Muscle layer of colon (tissue), 2 donors: ENCODE measurements at regions not wholly inside any gene's neighbourhood (a gene's known extent, or its start where the extent isn't known, plus 50 kb on each side); places are given as distances from the start of the nearest gene placed in this dataset.
"Not testable (repeated sequence)": the region's sequence is repeated elsewhere in the genome, so short reads cannot be mapped to it uniquely, and the experiment has no call there.

Experiments
- H3K27ac ChIP-seq: one replicate; pipeline ENCODE4 v1.7.0; 2013; ENCODE audit warnings: low read depth, mild to moderate bottlenecking, low read length, moderate library complexity
- H3K27me3 ChIP-seq, 2 donors: one replicate each; pipeline ENCODE4 v1.7.0; 2013; ENCODE audit warnings: low read length in 2 of 2, mild to moderate bottlenecking in 2 of 2; ENCODE audit not compliant: insufficient read depth in 2 of 2, control insufficient read depth in 1 of 2
- H3K36me3 ChIP-seq: one replicate; pipeline ENCODE4 v1.7.0; 2013; ENCODE audit warnings: mild to moderate bottlenecking, low read length; ENCODE audit not compliant: insufficient read depth
- H3K4me1 ChIP-seq: one replicate; pipeline ENCODE4 v1.7.0; 2013; ENCODE audit warnings: mild to moderate bottlenecking, low read length; ENCODE audit not compliant: insufficient read depth
- H3K4me3 ChIP-seq, 2 donors: one replicate each; pipeline ENCODE4 v1.7.0; 2013; ENCODE audit warnings: low read length in 2 of 2, low read depth in 1 of 2, mild to moderate bottlenecking in 1 of 2, moderate library complexity in 1 of 2
- H3K9ac ChIP-seq: one replicate; pipeline ENCODE4 v1.7.0; 2013; ENCODE audit warnings: low read length
- H3K9me3 ChIP-seq: one replicate; pipeline ENCODE4 v1.7.0; 2013; ENCODE audit warnings: mild to moderate bottlenecking, low read length
- donor health status: abdominal sarcoma.
- donor health status: Adenocarcinoma of cecum.

DNA sequence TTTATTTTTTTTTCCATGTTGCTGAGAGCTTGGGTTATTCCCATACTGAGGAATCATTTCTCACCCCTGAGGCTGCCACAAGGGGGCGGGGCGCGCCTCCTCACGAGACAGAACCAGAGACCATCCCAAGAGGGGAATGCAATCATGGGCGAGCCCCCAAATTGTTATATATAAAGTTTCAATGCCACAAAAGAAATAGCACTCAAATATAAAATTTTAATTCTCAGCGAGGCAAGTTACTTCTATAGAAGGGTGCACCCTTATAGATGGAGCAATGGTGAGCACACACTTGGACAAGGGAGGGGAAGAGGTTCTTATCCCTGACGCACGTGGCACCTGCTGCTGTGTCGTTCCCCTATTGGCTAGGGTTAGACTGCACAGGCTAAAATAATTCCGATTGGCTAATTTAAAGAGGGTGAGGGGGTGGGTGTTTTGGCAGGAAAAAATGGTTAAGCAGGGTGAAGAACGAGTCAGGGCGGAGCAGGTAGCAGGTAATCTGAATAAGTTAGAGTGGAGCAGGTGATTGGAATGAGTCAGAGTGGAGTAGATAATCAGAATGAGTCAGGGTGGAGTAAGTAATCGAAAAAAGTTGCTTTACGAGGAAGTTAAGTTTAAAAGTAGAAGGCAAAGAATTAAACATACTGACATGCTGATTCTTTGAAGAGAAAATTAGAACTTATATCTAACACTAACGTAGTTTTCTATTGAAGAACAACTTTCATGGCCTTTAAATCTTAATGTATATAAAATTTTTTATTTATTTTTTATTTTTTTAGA, 177.5 kb downstream of the MTCL1 start:
- Histone ChIP-seq H3K36me3 (no peaks in the 10 kb centered on the region), H3K27me3 (no peaks in the 10 kb centered on the region), H3K9me3 (no peaks in the 10 kb centered on the region), H3K27ac (no peak overlapping the region), H3K4me3 (no peak overlapping the region), H3K4me1 (no peaks in the 10 kb centered on the region), H3K9ac (no peak overlapping the region)

DNA sequence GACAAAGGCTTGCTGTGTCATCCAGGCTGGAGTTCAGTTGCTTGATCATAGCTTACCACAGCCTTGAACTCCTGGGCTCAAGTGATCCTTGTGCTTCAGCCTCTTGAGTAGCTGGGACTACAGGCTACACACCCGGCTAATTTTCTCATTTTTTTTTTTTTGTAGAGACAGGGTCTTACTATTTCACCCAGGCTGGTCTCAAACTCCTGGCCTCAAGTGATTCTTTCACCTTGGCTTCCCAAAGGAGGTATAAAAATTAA, 178.0 kb downstream of the MTCL1 start:
- Histone ChIP-seq H3K36me3 (no peaks in the 10 kb centered on the region), H3K9ac (no peak overlapping the region), H3K4me3 (no peak overlapping the region), H3K27ac (no peak overlapping the region), H3K9me3 (no peaks in the 10 kb centered on the region), H3K4me1 (no peaks in the 10 kb centered on the region), H3K27me3 (no peaks in the 10 kb centered on the region)

DNA sequence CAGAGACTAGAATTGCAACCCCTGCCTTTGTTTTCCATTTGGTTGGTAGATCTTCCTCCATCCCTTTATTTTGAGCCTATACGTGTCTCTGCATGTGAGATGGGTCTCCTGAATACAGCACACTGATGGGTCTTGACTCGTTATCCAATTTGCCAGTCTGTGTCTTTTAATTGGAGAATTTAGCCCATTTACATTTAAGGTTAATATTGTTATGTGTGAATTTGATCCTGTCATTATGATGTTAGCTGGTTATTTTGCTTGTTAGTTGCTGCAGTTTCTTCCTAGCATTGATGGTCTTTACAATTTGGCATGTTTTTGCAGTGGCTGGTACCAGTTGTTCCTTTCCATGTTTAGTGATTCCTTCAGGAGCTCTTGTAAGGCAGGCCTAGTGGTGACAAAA, 182.5 kb downstream of the MTCL1 start:
- not testable (repeated sequence) for H3K36me3 ChIP-seq

DNA sequence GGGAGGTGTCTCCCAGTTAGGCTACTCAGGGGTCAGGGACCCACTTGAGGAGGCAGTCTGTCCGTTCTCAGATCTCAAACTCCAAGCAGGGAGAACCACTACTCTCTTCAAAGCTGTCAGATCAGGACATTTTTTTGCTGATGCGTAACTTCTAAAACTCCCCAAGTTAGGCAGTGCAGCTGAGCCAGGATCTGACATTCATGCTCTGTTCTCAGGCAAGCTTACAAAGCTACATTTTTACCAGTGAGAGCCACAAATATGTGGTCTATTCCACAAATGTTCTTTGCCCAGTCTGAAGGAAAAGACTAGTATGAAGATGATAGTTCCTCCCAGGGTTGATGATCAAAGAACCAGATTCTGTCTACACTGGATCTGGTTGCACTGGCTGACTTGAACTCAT, 184.1 kb downstream of the MTCL1 start:
- Histone ChIP-seq H3K27me3 (no peaks in the 10 kb centered on the region), H3K4me3 (no peak overlapping the region), H3K27ac (no peak overlapping the region), H3K9me3 (no peaks in the 10 kb centered on the region), H3K9ac (no peak overlapping the region), H3K36me3 (no peaks in the 10 kb centered on the region), H3K4me1 (peaks cover 10% of the 10 kb centered on the region)

More for the DNA sequence above, 182.5 kb downstream of the MTCL1 start:
- not testable (repeated sequence) for H3K9ac ChIP-seq, H3K4me1 ChIP-seq, H3K27ac ChIP-seq, H3K27me3 ChIP-seq, H3K9me3 ChIP-seq, H3K4me3 ChIP-seq

DNA sequence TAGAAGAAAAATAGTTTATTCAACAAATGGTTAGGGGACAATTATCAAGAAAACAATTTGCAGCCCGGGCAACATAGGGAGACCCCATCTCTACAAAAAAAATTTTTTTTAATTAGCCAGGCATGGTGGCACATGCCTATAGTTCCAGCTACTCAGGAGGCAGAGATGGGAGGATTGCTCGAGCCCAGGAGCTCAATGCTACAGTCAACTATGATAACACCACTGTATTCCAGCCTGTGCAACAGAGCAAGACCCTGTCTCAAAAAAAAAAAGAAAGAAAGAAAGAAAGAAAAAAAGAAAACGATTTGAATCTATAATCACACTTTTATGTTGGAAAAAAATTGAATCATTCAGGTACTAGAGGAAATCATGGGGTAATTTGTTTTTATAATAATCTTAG, 185.1 kb downstream of the MTCL1 start:
- H3K27me3 ChIP-seq, H3K4me3 ChIP-seq, H3K36me3 ChIP-seq, H3K9me3 ChIP-seq, H3K9ac ChIP-seq, H3K27ac ChIP-seq: not testable (repeated sequence)
- peaks cover 10% of the 10 kb centered on the region for H3K4me1 ChIP-seq

DNA sequence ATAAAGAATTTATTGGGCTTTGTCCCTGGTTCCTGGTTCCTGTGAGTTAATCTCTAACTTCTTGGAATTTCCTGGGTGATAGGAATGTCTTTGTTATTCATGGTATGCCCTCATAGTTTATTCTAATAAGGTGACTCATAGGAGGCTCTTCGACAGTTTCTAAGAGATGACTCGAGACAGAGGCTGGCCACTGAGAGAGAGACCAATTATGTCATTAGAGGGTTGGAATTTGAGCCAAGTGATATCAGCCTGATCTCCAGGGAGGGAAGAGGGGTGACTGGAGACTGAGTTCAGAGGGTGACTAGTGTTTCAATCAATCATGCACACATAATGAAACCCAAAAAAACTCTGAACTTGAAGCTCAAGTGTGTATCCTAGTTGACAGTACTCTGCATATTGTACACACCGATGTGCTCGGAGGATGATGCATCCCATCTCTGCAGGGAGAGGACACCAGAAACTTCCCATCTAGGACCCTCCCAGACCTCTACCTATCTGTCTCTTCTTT, 185.7 kb downstream of the MTCL1 start:
- Histone ChIP-seq H3K4me3 (no peak overlapping the region), H3K27ac (no peak overlapping the region), H3K4me1 (peaks cover 10% of the 10 kb centered on the region), H3K36me3 (no peaks in the 10 kb centered on the region), H3K9me3 (no peaks in the 10 kb centered on the region), H3K9ac (no peak overlapping the region), H3K27me3 (no peaks in the 10 kb centered on the region)

DNA sequence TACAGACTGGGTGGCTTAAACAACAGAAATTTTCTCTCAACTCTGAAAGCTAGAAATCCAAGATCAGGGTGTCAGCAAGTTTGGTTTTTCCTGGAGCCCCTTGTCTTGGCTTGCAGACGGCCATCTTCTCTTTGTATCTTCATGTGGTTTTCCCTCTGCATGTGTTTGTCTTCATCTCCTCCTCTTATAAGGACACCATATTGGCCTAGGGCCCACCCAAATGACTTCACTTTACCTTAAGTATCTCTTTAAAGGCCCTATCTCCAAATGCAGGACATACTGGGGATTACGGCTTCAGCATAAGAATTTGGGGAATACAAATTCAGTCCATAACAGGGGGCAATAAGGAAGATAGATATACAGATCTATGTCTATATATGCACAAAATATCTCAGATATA, 187.9 kb downstream of the MTCL1 start:
- Histone ChIP-seq H3K4me1 (peaks cover 10% of the 10 kb centered on the region), H3K36me3 (no peaks in the 10 kb centered on the region), H3K9ac (no peak overlapping the region), H3K27me3 (no peaks in the 10 kb centered on the region), H3K4me3 (no peak overlapping the region), H3K27ac (no peak overlapping the region), H3K9me3 (no peaks in the 10 kb centered on the region)

DNA sequence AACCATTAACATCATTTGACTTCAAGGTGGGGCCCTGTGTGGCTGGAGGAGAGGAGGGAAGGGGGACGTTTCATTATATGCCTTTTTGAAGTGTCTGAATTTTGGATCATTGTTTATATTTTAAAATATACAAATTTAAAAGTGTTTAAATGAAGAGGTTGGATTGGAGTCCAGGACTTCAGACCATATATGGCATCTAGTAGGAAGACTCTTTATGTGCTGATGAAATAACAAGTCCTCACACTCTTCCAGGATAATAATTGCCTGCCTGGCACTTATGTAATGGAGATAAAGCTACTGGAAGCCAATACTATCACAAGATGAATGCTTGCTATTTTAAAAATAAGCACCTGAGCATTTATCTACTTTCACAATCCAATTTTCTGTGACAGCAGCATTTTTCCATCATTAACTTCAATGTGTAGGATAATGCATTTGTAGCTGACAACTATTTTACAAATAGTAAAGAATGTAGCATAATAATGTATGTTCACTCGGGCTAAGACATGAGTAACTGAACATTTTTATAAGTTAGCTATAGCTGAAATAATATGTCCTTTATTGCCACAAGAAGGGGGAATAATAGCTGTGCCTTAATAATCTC, 188.4 kb downstream of the MTCL1 start:
- H3K27me3 ChIP-seq: no peaks in the 10 kb centered on the region
- no peaks in the 10 kb centered on the region for H3K36me3 ChIP-seq
- no peak overlapping the region for H3K9ac ChIP-seq
- no peak overlapping the region for H3K4me3 ChIP-seq
- peaks cover 10% of the 10 kb centered on the region for H3K4me1 ChIP-seq
- H3K9me3 ChIP-seq: no peaks in the 10 kb centered on the region
- no peak overlapping the region for H3K27ac ChIP-seq

DNA sequence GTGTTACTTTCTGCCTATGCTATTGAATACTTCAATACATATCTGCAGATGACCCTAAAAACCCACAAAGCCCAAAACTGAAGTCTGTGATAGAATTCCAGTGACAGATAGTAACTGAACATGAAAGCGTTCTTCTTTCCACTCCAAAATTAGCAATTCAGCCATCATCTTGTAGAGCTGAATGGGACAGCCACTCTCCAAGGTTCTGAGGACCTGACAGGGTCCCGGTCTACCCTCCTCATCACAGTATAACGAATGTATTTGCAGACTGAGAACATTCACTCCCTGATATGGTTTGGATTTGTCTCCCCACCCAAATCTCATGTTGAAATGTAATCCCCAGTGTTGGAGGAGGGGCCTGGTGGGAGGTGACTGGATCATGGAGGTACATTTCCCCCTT, 189.5 kb downstream of the MTCL1 start:
- no peaks in the 10 kb centered on the region for H3K36me3 ChIP-seq
- H3K4me1 ChIP-seq: peaks cover 10% of the 10 kb centered on the region
- H3K27me3 ChIP-seq: no peaks in the 10 kb centered on the region
- no peak overlapping the region for H3K4me3 ChIP-seq
- no peak overlapping the region for H3K27ac ChIP-seq
- no peaks in the 10 kb centered on the region for H3K9me3 ChIP-seq
- H3K9ac ChIP-seq: no peak overlapping the region

DNA sequence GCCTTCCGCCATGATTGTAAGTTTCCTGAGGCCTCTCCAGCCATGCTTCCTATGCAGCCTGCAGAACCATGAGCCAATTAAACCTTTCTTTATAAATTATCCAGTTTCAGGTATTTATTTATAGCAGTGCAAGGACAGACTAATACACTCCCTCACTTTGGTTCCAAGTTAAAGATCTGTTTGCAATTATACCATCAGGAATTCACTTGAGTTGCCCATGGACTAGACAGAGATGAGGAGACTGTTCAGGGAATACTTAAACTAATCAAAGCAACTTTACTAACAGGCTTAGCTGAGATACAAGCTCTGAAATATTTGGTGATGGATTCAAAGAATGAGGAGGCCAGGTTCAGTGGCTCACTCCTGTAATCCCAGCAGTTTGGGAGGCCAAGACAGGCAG, 190.0 kb downstream of the MTCL1 start:
- Histone ChIP-seq H3K27ac (no peak overlapping the region), H3K27me3 (no peaks in the 10 kb centered on the region), H3K36me3 (no peaks in the 10 kb centered on the region), H3K9ac (no peak overlapping the region), H3K9me3 (no peaks in the 10 kb centered on the region), H3K4me3 (no peak overlapping the region), H3K4me1 (peaks cover 10% of the 10 kb centered on the region)

DNA sequence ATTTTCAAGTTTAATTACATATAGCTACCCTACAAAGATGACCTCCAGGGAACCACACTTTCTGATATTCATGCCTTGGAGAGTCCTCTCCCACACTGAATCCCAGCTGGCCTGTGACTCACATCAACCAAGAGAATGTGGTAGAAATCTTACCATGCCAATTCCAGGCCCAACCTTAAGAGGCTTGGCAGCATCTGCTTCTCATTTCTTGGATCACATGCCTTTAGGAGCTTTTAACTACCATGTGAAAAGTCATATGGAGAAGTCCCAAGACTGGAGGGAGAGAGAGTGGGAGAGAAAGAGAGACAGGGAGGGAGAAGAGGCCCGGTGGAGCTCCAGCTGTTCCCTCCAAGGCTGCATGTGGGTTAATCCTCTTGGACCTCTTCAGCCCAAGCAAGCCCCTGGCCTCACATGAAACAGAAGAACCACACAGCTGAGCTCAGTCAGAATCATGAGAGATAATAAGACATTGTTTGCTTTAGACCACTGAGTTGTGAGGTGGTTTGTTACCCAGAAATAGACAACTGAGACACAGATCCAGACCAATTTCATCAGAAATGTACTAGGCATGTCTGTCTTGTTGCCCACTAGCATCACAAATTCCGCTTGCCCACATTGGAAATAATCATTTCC, 190.7 kb downstream of the MTCL1 start:
- H3K4me3 ChIP-seq: no peak overlapping the region
- H3K27ac ChIP-seq: no peak overlapping the region
- no peaks in the 10 kb centered on the region for H3K36me3 ChIP-seq
- peaks cover 6% of the 10 kb centered on the region for H3K4me1 ChIP-seq
- no peak overlapping the region for H3K9ac ChIP-seq
- H3K9me3 ChIP-seq: no peaks in the 10 kb centered on the region
- H3K27me3 ChIP-seq: no peaks in the 10 kb centered on the region

DNA sequence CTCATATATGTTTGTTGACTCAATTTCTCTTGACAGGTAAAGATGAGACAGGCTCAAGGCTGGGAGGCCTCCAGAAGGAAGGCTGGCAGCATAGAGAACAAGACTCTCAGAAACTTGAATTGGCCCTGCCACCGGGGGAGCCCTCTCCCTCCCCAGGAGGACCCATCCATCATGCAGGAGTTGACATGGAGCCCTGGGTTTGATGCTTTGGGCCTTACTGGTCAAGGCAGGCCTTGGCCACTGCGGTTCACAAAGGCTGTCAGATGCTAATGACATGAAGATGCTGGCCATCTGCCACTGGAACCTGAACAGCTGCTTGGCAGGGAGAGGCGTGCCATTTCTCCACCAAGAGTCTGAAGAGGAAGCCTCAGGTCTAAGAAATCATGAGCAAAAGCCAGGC, 193.6 kb downstream of the MTCL1 start:
- Histone ChIP-seq H3K27me3 (no peaks in the 10 kb centered on the region), H3K36me3 (no peaks in the 10 kb centered on the region), H3K9ac (no peak overlapping the region), H3K4me1 (no peaks in the 10 kb centered on the region), H3K4me3 (no peak overlapping the region), H3K9me3 (no peaks in the 10 kb centered on the region), H3K27ac (no peak overlapping the region)
